Hypothalamus (tissue), 51 donors: ENCODE measurements at regions not wholly inside any gene's neighbourhood (a gene's known extent, or its start where the extent isn't known, plus 50 kb on each side); places are given as distances from the start of the nearest gene placed in this dataset.

Source experiments
- DNase-seq, 51 donors: peaks; one replicate each; lab custom pipeline; 2025; lab: John Stamatoyannopoulos, UW

GRCh38 chr6:141265756-141266623 is 866.7 kb upstream of the GJE1 start:
- no peak for DNase-seq

GRCh38 chr6:141264101-141264500 is 868.6 kb upstream of the GJE1 start:
- no peak for DNase-seq

GRCh38 chr6:141261672-141262060 is 871.1 kb upstream of the GJE1 start:
- no peak for DNase-seq

- DNase-seq = no peak
These were observed 871.6 kb upstream of the GJE1 start for GRCh38 chr6:141261016-141261671.

GRCh38 chr6:141260627-141261015 is 872.1 kb upstream of the GJE1 start:
- no peak for DNase-seq

GRCh38 chr6:141259807-141260206 is 872.9 kb upstream of the GJE1 start:
- no peak for DNase-seq

- DNase-seq = no peak
These were observed 873.6 kb upstream of the GJE1 start for GRCh38 chr6:141259091-141259490.

- no peak for DNase-seq
These were observed 874.2 kb upstream of the GJE1 start for GRCh38 chr6:141258516-141258915.

- no peak for DNase-seq
These were observed 878.4 kb upstream of the GJE1 start for GRCh38 chr6:141254336-141254735.

GRCh38 chr6:141252828-141253608 is 879.7 kb upstream of the GJE1 start:
- DNase-seq = no peak

- no peak for DNase-seq
These were observed 881.4 kb upstream of the GJE1 start for GRCh38 chr6:141251286-141251685.

- no peak for DNase-seq
These were observed 884.5 kb upstream of the GJE1 start for GRCh38 chr6:141248021-141248799.

- no peak for DNase-seq
These were observed 888.4 kb upstream of the GJE1 start for GRCh38 chr6:141244366-141244765.

- no peak for DNase-seq
These were observed 889.8 kb upstream of the GJE1 start for GRCh38 chr6:141242957-141243356.

- DNase-seq = no peak
These were observed 903.4 kb upstream of the GJE1 start for GRCh38 chr6:141229296-141229695.

- no peak for DNase-seq
These were observed 914.1 kb upstream of the GJE1 start for GRCh38 chr6:141218583-141218982.

GRCh38 chr6:141216726-141217125 is 916.0 kb upstream of the GJE1 start:
- no peak for DNase-seq

- no peak for DNase-seq
These were observed 920.4 kb upstream of the GJE1 start for GRCh38 chr6:141212296-141212695.

GRCh38 chr6:141211845-141212244 is 920.9 kb upstream of the GJE1 start:
- DNase-seq = no peak

GRCh38 chr6:141210901-141211300 is 921.8 kb upstream of the GJE1 start:
- DNase-seq = no peak

GRCh38 chr6:141209890-141210289 is 922.8 kb upstream of the GJE1 start:
- DNase-seq = no peak
